ENCODE measurements at regions not wholly inside any gene's neighbourhood (a gene's known extent, or its start where the extent isn't known, plus 50 kb on each side); places are given as distances from the start of the nearest gene placed in this dataset.

DNA sequence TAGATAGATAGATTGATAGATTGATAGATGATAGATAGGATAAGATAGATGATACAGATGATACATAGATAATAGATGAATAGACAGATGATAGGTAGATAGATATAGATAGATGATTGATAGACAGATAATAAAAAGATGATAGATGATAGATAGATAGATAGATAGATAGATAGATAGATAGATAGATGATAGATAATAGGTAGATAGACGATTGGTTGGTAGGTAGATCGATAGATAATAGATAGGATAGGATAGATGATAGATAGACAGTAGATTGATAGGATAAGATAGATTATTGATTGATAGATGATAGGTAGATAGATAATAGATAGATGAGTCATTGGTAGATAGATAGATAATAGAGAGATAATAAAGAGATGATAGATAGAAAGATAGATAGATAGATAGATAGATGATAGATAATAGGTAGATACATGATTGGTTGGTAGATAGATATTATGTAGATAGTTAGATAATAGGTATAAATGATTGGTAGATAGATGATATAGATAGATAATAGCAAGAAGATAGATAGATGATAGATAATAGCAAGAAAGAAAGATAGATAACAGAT lies 109.4 kb upstream of the C16orf82 start:
- Histone ChIP-seq H3K27me3 (ENCODE audit: control insufficient read depth, insufficient read depth, low read length) (no peaks in the 10 kb centered on the region), H3K4me3 (ENCODE audit: low read depth, low read length) (no peak overlapping the region), H3K36me3 (ENCODE audit: control insufficient read depth, insufficient read depth, low read length) (no peaks in the 10 kb centered on the region)
- CTCF ChIA-PET: no interaction called here
- TF ChIP-seq, protein P1, sequence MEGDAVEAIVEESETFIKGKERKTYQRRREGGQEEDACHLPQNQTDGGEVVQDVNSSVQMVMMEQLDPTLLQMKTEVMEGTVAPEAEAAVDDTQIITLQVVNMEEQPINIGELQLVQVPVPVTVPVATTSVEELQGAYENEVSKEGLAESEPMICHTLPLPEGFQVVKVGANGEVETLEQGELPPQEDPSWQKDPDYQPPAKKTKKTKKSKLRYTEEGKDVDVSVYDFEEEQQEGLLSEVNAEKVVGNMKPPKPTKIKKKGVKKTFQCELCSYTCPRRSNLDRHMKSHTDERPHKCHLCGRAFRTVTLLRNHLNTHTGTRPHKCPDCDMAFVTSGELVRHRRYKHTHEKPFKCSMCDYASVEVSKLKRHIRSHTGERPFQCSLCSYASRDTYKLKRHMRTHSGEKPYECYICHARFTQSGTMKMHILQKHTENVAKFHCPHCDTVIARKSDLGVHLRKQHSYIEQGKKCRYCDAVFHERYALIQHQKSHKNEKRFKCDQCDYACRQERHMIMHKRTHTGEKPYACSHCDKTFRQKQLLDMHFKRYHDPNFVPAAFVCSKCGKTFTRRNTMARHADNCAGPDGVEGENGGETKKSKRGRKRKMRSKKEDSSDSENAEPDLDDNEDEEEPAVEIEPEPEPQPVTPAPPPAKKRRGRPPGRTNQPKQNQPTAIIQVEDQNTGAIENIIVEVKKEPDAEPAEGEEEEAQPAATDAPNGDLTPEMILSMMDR (IDR thresholded peaks at IDR 0.05; ENCODE audit: insufficient read depth, low read depth, low read length): no peak
- DNase-seq (ENCODE audit: low read depth): no peak
- POLR2A ChIA-PET: no interaction called here

DNA sequence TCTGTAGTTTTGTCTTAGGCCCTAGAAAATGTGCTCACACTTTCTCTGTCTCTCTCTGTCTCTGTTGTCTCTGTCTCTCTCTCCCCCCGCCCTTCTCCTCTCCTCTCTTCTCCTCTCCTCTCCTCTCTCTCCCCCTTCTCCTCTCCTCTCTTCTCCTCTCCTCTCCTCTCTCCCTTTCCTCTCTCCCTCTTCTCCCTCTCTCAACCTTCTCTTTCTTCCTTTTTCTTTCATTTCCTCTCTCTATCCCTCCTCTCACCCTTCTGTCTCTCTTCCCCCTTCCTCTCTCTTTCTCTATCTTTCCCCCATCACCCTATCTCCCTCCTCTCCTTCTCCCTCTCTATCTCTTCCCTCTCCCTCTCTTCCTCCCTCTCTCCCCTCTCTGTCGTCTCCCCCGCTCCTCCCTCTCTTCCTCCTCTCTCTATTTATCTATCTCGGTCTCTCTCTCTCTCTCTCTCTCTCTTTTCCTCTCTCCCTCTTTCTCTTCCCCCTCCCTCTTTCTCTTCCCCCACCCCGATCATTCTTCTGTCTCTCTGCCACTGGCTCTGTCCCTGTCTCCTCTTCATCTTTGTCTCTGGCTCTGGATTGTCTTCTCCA lies 107.2 kb upstream of the C16orf82 start:
- Histone ChIP-seq H3K4me3 (ENCODE audit: low read depth, low read length) (no peak overlapping the region), H3K36me3 (ENCODE audit: control insufficient read depth, insufficient read depth, low read length) (no peaks in the 10 kb centered on the region), H3K27me3 (ENCODE audit: control insufficient read depth, insufficient read depth, low read length) (no peaks in the 10 kb centered on the region)
- POLR2A ChIA-PET: no interaction called here
- TF ChIP-seq, protein P1 (IDR thresholded peaks at IDR 0.05; ENCODE audit: insufficient read depth, low read depth, low read length): no peak
- no peak for DNase-seq (ENCODE audit: low read depth)
- CTCF ChIA-PET: no interaction called here

DNA sequence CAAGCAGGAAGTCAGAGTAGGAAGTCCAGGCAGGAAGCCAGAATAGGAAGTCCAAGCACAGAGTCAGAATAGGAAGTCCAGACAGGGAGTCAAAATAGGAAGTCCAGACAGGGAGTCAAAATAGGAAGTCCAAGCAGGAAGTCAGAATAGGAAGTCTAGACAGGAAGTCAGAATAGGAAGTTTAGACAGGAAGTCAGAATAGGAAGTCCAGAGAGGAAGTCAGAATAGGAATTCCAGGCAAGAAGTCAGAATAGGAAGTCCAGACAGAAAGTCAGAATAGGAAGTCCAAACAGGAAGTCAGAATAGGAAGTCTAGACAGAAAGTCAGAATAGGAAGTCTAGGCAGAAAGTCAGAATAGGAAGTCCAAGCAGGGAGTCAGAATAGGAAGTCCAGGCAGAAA lies 105.3 kb upstream of the C16orf82 start:
- POLR2A ChIA-PET: no interaction called here
- CTCF ChIA-PET: interaction anchor here (2.3 kb wide), 1 partner anchor 149 kb away, joined by 11 read pairs; no protein-coding TSS in a partner anchor
- DNase-seq (ENCODE audit: low read depth): no peak
- no peak overlapping the region for H3K4me3 ChIP-seq (ENCODE audit: low read depth, low read length)
- TF ChIP-seq, protein P1 (IDR thresholded peaks at IDR 0.05; ENCODE audit: insufficient read depth, low read depth, low read length): no peak
- no peaks in the 10 kb centered on the region for H3K36me3 ChIP-seq (ENCODE audit: control insufficient read depth, insufficient read depth, low read length)
- no peaks in the 10 kb centered on the region; the same call in 1 of the 2 replicates for H3K27me3 ChIP-seq (ENCODE audit: control insufficient read depth, insufficient read depth, low read length)

DNA sequence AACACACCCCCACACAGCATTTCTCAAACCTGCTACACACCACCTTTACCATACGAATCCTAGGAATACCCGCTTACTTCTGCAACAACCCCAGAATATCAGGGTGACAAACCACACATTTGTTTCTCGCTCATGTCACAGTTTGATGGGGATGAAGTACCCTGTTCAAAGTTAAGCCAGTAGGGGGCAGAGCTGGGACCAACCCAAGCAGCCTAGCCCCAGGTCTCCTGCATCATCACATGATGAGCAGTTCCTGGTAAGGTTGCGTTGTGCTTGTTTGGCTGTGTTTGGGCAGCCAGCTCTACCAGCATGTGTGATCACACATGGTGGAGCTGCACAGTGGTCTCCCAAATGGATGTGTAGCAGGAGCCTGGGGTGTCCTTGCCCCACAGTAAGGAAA lies 103.6 kb upstream of the C16orf82 start:
- no peak for DNase-seq (ENCODE audit: low read depth)
- POLR2A ChIA-PET: no interaction called here
- CTCF ChIA-PET: interaction anchor here (0.6 to 1.9 kb wide), 7 partner anchors 12 to 150 kb away, joined by 3 to 12 read pairs (median 4); no protein-coding TSS in a partner anchor

DNA sequence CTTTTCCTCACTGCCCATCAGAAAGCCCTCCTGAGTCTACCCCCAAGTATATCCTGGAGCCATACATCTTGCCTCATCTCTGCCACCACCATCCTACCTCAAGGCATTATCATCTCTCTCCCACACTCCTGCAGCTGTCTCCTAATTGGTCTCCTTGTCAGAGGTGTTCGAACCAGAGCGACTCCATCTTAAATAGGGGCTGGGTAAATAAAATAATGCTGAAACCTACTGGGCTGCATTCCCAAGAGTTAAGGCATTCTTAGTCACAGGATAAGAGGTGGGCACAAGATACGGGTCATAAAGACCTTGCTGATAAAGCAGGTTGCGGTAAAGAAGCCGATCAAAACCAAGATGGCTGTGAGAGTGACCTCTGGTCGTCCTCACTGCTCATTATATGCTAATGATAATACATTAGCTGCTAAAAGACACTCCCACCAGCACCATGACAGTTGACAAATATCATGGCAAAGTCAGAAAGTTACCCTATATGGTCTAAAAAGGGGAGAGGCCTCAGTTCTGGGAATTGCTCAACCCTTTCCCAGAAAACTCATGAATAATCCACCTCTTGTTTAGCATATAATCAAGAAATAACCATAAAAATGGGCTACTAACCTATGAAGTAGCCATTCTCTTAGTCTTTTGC lies 97.0 kb upstream of the C16orf82 start:
- ChIA-PET CTCF (interaction anchor here (1.3 kb wide), 1 partner anchor 140 kb away, joined by 4 read pairs; no protein-coding TSS in a partner anchor), POLR2A (no interaction called here)
- no peaks in the 10 kb centered on the region; the same call in 1 of the 2 replicates for H3K27me3 ChIP-seq (ENCODE audit: control insufficient read depth, insufficient read depth, low read length)
- no peak overlapping the region for H3K4me3 ChIP-seq (ENCODE audit: low read depth, low read length)
- no peak for DNase-seq (ENCODE audit: low read depth)
- TF ChIP-seq, protein P1 (IDR thresholded peaks at IDR 0.05; ENCODE audit: insufficient read depth, low read depth, low read length): no peak
- no peaks in the 10 kb centered on the region for H3K36me3 ChIP-seq (ENCODE audit: control insufficient read depth, insufficient read depth, low read length)

More for the DNA sequence above, 103.6 kb upstream of the C16orf82 start:
- TF ChIP-seq, protein P1 (IDR thresholded peaks at IDR 0.05; ENCODE audit: insufficient read depth, low read depth, low read length): peak; percentile 57
- no peaks in the 10 kb centered on the region; the same call in 1 of the 2 replicates for H3K27me3 ChIP-seq (ENCODE audit: control insufficient read depth, insufficient read depth, low read length)
- no peak overlapping the region for H3K4me3 ChIP-seq (ENCODE audit: low read depth, low read length)
- H3K36me3 ChIP-seq (ENCODE audit: control insufficient read depth, insufficient read depth, low read length): no peaks in the 10 kb centered on the region
